Keratinocyte (primary cell): ENCODE measurements at regions not wholly inside any gene's neighbourhood (a gene's known extent, or its start where the extent isn't known, plus 50 kb on each side); places are given as distances from the start of the nearest gene placed in this dataset.

Experiments used
- DNase-seq: peaks from one replicate; pipeline ENCODE4 v3.0.0-alpha.2; 2011; ENCODE audit warnings: low read depth, missing footprints, low spot score
- FAIRE-seq: peaks from 2 replicates; lab custom pipeline; 2011; peaks lifted over from hg19 to GRCh38; lab: Jason Lieb, UNC
- H2AFZ ChIP-seq: 2 replicates; pipeline ENCODE4 v1.6.0; 2012; ENCODE audit warnings: low read length, control low read depth, inconsistent platforms; ENCODE audit not compliant: control insufficient read depth
- H3K27ac ChIP-seq: 2 replicates; pipeline ENCODE4 v1.5.1; 2011; ENCODE audit warnings: low read length; ENCODE audit not compliant: control insufficient read depth, insufficient read depth
- H3K27me3 ChIP-seq: 3 replicates; pipeline ENCODE4 v1.6.0; 2011; ENCODE audit warnings: low read length; ENCODE audit not compliant: control insufficient read depth, insufficient read depth; ENCODE audit errors: extremely low read depth
- H3K36me3 ChIP-seq, 2 experiments: 2 replicates in 1 of 2; 3 replicates in 1 of 2; pipeline ENCODE4 v1.5.1; 2011; ENCODE audit warnings: low read length in 2 of 2, mild to moderate bottlenecking in 1 of 2; ENCODE audit not compliant: control insufficient read depth in 2 of 2, insufficient read depth in 2 of 2; ENCODE audit errors: extremely low read depth in 1 of 2
- H3K4me1 ChIP-seq: 3 replicates; pipeline ENCODE4 v1.5.1; 2011; ENCODE audit warnings: low read length; ENCODE audit not compliant: control insufficient read depth, insufficient read depth; ENCODE audit errors: extremely low read depth
- H3K4me2 ChIP-seq: 3 replicates; pipeline ENCODE4 v1.6.0; 2011; ENCODE audit warnings: low read depth, low read length; ENCODE audit not compliant: control insufficient read depth, insufficient read depth; ENCODE audit errors: extremely low read depth
- H3K4me3 ChIP-seq, 3 experiments: fragments of 200-600 bp in 1 of 3; sonication (generic) in 1 of 3; 2 replicates in 2 of 3; 3 replicates in 1 of 3; pipeline ENCODE4 v1.5.1; 2011 to 2016; ENCODE audit warnings: low read length in 3 of 3, mild to moderate bottlenecking in 3 of 3, control low read depth in 2 of 3, inconsistent platforms in 1 of 3, low read depth in 1 of 3, mixed read lengths in 1 of 3, mixed run types in 1 of 3, moderate library complexity in 1 of 3; ENCODE audit not compliant: control insufficient read depth in 2 of 3, insufficient read depth in 2 of 3; ENCODE audit errors: extremely low read depth in 1 of 3
- H3K79me2 ChIP-seq: 2 replicates; pipeline ENCODE4 v1.6.0; 2012; ENCODE audit warnings: low read length; ENCODE audit not compliant: control insufficient read depth, insufficient read depth
- H3K9ac ChIP-seq: 3 replicates; pipeline ENCODE4 v1.6.0; 2011; ENCODE audit warnings: low read length; ENCODE audit not compliant: control insufficient read depth, insufficient read depth; ENCODE audit errors: extremely low read depth
- H3K9me1 ChIP-seq: 3 replicates; pipeline ENCODE4 v1.6.0; 2011; ENCODE audit warnings: low read length; ENCODE audit not compliant: control insufficient read depth, insufficient read depth; ENCODE audit errors: extremely low read depth
- H3K9me3 ChIP-seq: 2 replicates; pipeline ENCODE4 v1.5.1; 2012; ENCODE audit warnings: low read depth, low read length; ENCODE audit not compliant: control insufficient read depth
- H4K20me1 ChIP-seq: 3 replicates; pipeline ENCODE4 v1.6.0; 2011; ENCODE audit warnings: low read length; ENCODE audit not compliant: control insufficient read depth, insufficient read depth; ENCODE audit errors: extremely low read depth
- EZH2 ChIP-seq: IDR thresholded peaks from one replicate; pipeline ENCODE4 v1.6.1; 2012; ENCODE audit warnings: inconsistent platforms, mild to moderate bottlenecking, low read length, moderate library complexity
- dilution Hi-C: fragments of 300-500 bp; cut with MboI; formaldehyde crosslinking; loops from one replicate; pipeline ENCODE4 v1.7.0; 2020; ENCODE audit warnings: low sequenced_read_pairs; ENCODE audit not compliant: extremely low pct_ligation_motif_present
- TF ChIP-seq, protein P1 (sequence below), 3 experiments: IDR thresholded peaks in 1 of 3; conservative IDR thresholded peaks in 1 of 3; optimal IDR thresholded peaks in 1 of 3; 2 replicates in 2 of 3; 3 replicates in 1 of 3; pipeline versions ENCODE3 to v1.5.1; 2011; ENCODE audit warnings: low read length in 3 of 3, mild to moderate bottlenecking in 3 of 3, moderate library complexity in 2 of 3, control low read depth in 1 of 3, inconsistent platforms in 1 of 3; ENCODE audit not compliant: insufficient read depth in 2 of 3; ENCODE audit errors: extremely low read depth in 1 of 3

DNA sequence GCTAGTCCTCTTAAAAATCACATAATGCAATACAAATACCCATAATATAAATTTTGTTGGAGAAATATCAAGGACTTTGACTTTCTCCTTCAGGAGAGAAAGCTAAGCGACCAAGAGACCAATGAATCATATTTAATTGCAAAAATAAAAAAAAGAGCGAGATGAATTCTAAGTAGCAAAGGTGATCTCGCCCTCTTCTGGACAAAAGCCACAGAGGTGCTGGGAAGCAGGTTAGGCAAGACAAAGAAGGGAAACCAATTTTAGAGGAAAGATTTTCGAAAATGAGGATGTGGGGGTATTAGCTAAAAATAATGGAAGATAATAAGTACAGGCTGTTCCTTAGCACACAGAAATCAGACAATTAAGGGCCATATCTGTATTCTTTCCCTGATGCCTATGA, 111.4 kb upstream of the PLAAT1 start:
- DNase-seq (no peak), FAIRE-seq (no peak)
- dilution Hi-C loops = no loop called here
- TF ChIP-seq, protein P1, sequence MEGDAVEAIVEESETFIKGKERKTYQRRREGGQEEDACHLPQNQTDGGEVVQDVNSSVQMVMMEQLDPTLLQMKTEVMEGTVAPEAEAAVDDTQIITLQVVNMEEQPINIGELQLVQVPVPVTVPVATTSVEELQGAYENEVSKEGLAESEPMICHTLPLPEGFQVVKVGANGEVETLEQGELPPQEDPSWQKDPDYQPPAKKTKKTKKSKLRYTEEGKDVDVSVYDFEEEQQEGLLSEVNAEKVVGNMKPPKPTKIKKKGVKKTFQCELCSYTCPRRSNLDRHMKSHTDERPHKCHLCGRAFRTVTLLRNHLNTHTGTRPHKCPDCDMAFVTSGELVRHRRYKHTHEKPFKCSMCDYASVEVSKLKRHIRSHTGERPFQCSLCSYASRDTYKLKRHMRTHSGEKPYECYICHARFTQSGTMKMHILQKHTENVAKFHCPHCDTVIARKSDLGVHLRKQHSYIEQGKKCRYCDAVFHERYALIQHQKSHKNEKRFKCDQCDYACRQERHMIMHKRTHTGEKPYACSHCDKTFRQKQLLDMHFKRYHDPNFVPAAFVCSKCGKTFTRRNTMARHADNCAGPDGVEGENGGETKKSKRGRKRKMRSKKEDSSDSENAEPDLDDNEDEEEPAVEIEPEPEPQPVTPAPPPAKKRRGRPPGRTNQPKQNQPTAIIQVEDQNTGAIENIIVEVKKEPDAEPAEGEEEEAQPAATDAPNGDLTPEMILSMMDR (optimal IDR thresholded peaks at IDR 0.05 in 1 of 3, IDR thresholded peaks at IDR 0.05 in 1 of 3, conservative IDR thresholded peaks at IDR 0.05 in 1 of 3; ENCODE audit: extremely low read depth in 1 of 3, insufficient read depth in 2 of 3, low read length in 3 of 3) = peak in 1 of 3 experiments; percentile 5
- no peak for TF ChIP-seq EZH2
- Histone ChIP-seq H3K36me3 (no peaks in the 10 kb centered on the region), H3K9me1 (no peaks in the 10 kb centered on the region), H3K79me2 (no peaks in the 10 kb centered on the region), H3K9me3 (no peaks in the 10 kb centered on the region), H3K27ac (no peak overlapping the region), H3K4me1 (peaks cover 11% of the 10 kb centered on the region), H3K9ac (no peak overlapping the region), H4K20me1 (no peaks in the 10 kb centered on the region), H3K4me3 (no peak overlapping the region), H2AFZ (no peak overlapping the region), H3K27me3 (no peaks in the 10 kb centered on the region), H3K4me2 (no peak overlapping the region)

DNA sequence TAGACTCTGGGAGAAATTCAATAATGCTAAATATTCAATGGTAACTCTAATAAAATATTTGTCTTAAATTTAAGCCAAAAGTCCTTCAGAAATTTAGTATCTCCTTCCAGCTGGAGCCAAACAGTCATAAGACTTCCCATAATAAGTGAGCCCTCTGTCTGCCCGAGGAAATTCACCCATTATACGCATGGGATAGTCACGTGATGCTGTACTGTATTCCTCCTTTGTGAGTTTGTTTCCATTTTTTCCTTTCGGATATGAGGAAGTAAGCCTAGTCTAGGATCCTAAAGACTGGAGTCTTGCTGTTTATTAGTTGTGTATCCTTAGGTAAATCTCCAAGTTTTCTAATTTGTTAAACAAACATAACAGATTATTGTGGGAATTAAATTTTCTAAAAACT, 110.4 kb upstream of the PLAAT1 start:
- TF ChIP-seq, protein P1 (optimal IDR thresholded peaks at IDR 0.05 in 1 of 3, IDR thresholded peaks at IDR 0.05 in 1 of 3, conservative IDR thresholded peaks at IDR 0.05 in 1 of 3; ENCODE audit: extremely low read depth in 1 of 3, insufficient read depth in 2 of 3, low read length in 3 of 3) = no peak
- no peak for TF ChIP-seq EZH2
- dilution Hi-C loops = no loop called here
- Histone ChIP-seq H2AFZ (no peak overlapping the region), H3K9me1 (no peaks in the 10 kb centered on the region), H3K9me3 (no peaks in the 10 kb centered on the region), H3K27ac (no peak overlapping the region), H3K27me3 (no peaks in the 10 kb centered on the region), H3K4me1 (peaks cover 11% of the 10 kb centered on the region), H3K79me2 (no peaks in the 10 kb centered on the region), H3K4me3 (no peak overlapping the region), H3K4me2 (no peak overlapping the region), H4K20me1 (no peaks in the 10 kb centered on the region), H3K9ac (no peak overlapping the region), H3K36me3 (no peaks in the 10 kb centered on the region)
- DNase-seq (no peak), FAIRE-seq (no peak)
